ENCODE measurements at regions not wholly inside any gene's neighbourhood (a gene's known extent, or its start where the extent isn't known, plus 50 kb on each side); places are given as distances from the start of the nearest gene placed in this dataset.

DNA sequence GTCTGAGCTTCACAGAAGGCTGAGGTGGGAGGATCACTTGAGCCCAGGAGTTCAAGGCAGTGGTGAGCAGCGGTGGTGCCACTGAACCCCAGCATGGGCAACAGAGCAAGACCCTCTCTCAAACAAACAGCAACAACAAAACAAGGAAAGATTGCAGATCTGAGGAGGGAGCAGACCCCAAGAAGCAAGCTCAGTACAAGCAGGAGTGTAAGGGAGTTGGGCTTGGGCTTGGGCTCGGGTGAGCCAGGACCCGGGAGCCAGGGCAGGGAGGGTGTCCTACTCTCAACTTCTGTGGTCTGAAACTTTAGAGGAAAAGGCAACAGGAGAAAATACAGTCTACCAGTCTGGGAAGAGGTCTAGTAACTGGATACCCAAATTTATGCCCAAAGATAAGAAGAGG is 92.0 kb upstream of the RAB12 start:
- in situ Hi-C loops (cut with HindIII; ENCODE audit: low pct_unique_long_range_greater_than_20kb, low sequenced_read_pairs) (no loop called here), intact Hi-C loops (cut with micrococcal nuclease; ENCODE audit: unreplicated experiment) (no loop called here)
- no peak overlapping the region for H3K27ac ChIP-seq (ENCODE audit: low read length)
- no peak for ATAC-seq
- H3K36me3 ChIP-seq (ENCODE audit: control insufficient read depth, insufficient read depth, low read length), result no peaks in the 10 kb centered on the region
- ChIA-PET CTCF (no interaction called here), POLR2A (no interaction called here)
- no peaks in the 10 kb centered on the region for H3K9me3 ChIP-seq (ENCODE audit: control insufficient read depth, insufficient read depth, low read depth, low read length)
- no peaks in the 10 kb centered on the region; the same call in 1 of the 2 replicates for H3K27me3 ChIP-seq (ENCODE audit: control insufficient read depth, insufficient read depth, low read length)
- TF ChIP-seq, protein P1, sequence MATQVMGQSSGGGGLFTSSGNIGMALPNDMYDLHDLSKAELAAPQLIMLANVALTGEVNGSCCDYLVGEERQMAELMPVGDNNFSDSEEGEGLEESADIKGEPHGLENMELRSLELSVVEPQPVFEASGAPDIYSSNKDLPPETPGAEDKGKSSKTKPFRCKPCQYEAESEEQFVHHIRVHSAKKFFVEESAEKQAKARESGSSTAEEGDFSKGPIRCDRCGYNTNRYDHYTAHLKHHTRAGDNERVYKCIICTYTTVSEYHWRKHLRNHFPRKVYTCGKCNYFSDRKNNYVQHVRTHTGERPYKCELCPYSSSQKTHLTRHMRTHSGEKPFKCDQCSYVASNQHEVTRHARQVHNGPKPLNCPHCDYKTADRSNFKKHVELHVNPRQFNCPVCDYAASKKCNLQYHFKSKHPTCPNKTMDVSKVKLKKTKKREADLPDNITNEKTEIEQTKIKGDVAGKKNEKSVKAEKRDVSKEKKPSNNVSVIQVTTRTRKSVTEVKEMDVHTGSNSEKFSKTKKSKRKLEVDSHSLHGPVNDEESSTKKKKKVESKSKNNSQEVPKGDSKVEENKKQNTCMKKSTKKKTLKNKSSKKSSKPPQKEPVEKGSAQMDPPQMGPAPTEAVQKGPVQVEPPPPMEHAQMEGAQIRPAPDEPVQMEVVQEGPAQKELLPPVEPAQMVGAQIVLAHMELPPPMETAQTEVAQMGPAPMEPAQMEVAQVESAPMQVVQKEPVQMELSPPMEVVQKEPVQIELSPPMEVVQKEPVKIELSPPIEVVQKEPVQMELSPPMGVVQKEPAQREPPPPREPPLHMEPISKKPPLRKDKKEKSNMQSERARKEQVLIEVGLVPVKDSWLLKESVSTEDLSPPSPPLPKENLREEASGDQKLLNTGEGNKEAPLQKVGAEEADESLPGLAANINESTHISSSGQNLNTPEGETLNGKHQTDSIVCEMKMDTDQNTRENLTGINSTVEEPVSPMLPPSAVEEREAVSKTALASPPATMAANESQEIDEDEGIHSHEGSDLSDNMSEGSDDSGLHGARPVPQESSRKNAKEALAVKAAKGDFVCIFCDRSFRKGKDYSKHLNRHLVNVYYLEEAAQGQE (IDR thresholded peaks at IDR 0.05; ENCODE audit: insufficient read depth in 1 of 2, low read depth in 2 of 2, low read length in 1 of 2), result no peak
- TF ChIP-seq TCF7L2 (IDR thresholded peaks at IDR 0.05; ENCODE audit: low read depth, low read length), result no peak
- TF ChIP-seq SIN3A (IDR thresholded peaks at IDR 0.05; ENCODE audit: borderline replicate concordance, insufficient read depth, low read depth, low read length), result no peak
- no peak for TF ChIP-seq POLR2AphosphoS5 (IDR thresholded peaks at IDR 0.05; ENCODE audit: low read depth, low read length)
- TF ChIP-seq, protein P2, sequence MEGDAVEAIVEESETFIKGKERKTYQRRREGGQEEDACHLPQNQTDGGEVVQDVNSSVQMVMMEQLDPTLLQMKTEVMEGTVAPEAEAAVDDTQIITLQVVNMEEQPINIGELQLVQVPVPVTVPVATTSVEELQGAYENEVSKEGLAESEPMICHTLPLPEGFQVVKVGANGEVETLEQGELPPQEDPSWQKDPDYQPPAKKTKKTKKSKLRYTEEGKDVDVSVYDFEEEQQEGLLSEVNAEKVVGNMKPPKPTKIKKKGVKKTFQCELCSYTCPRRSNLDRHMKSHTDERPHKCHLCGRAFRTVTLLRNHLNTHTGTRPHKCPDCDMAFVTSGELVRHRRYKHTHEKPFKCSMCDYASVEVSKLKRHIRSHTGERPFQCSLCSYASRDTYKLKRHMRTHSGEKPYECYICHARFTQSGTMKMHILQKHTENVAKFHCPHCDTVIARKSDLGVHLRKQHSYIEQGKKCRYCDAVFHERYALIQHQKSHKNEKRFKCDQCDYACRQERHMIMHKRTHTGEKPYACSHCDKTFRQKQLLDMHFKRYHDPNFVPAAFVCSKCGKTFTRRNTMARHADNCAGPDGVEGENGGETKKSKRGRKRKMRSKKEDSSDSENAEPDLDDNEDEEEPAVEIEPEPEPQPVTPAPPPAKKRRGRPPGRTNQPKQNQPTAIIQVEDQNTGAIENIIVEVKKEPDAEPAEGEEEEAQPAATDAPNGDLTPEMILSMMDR (IDR thresholded peaks at IDR 0.05), result no peak
- no TSS peak for BruUV-seq (replicated peaks)
- no peak for DNase-seq (ENCODE audit: low read depth, low spot score)
- no peaks in the 10 kb centered on the region for H3K4me1 ChIP-seq (ENCODE audit: control insufficient read depth, insufficient read depth, low read length)
- no peak overlapping the region for H3K4me3 ChIP-seq (ENCODE audit: low read depth in 2 of 2, low read length in 2 of 2)

DNA sequence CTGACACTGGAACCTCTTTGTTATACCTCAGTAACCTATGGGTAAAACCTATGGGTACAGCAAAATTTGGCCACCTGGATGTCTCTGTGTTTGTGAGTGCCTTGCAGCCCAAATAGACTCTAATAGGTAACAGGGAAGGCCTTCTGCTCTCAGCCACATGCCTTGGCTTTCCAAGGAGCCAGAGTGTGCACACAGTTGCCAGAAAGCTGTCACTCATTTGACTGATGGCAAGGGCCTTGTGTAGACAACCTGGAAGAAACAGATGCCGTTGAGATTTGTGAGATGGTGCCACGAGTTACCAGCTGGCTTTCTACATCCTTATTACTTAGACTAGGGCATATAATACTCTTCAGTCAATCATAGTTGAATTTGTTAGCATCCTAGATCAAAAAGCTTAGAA is 90.1 kb upstream of the RAB12 start:
- ChIA-PET CTCF (no interaction called here), POLR2A (no interaction called here)
- DNase-seq (ENCODE audit: low read depth, low spot score) (no peak), ATAC-seq (no peak)
- Histone ChIP-seq H3K4me3 (ENCODE audit: low read depth in 2 of 2, low read length in 2 of 2) (no peak overlapping the region), H3K27ac (ENCODE audit: low read length) (no peak overlapping the region), H3K36me3 (ENCODE audit: control insufficient read depth, insufficient read depth, low read length) (no peaks in the 10 kb centered on the region), H3K27me3 (ENCODE audit: control insufficient read depth, insufficient read depth, low read length) (peaks cover 4% of the 10 kb centered on the region; the same call in 1 of the 2 replicates), H3K4me1 (ENCODE audit: control insufficient read depth, insufficient read depth, low read length) (no peaks in the 10 kb centered on the region), H3K9me3 (ENCODE audit: control insufficient read depth, insufficient read depth, low read depth, low read length) (no peaks in the 10 kb centered on the region)
- TF ChIP-seq, protein P2 (IDR thresholded peaks at IDR 0.05), result no peak
- TF ChIP-seq POLR2AphosphoS5 (IDR thresholded peaks at IDR 0.05; ENCODE audit: low read depth, low read length), result no peak
- TF ChIP-seq SIN3A (IDR thresholded peaks at IDR 0.05; ENCODE audit: borderline replicate concordance, insufficient read depth, low read depth, low read length), result no peak
- TF ChIP-seq, protein P1 (IDR thresholded peaks at IDR 0.05; ENCODE audit: insufficient read depth in 1 of 2, low read depth in 2 of 2, low read length in 1 of 2), result no peak
- TF ChIP-seq TCF7L2 (IDR thresholded peaks at IDR 0.05; ENCODE audit: low read depth, low read length), result no peak
- in situ Hi-C loops (cut with HindIII; ENCODE audit: low pct_unique_long_range_greater_than_20kb, low sequenced_read_pairs) (no loop called here), intact Hi-C loops (cut with micrococcal nuclease; ENCODE audit: unreplicated experiment) (no loop called here)
- BruUV-seq (replicated peaks), result no TSS peak
